ENCODE measurements at regions not wholly inside any gene's neighbourhood (a gene's known extent, or its start where the extent isn't known, plus 50 kb on each side); places are given as distances from the start of the nearest gene placed in this dataset.
"Not testable (repeated sequence)": the region's sequence is repeated elsewhere in the genome, so short reads cannot be mapped to it uniquely, and the experiment has no call there.

- DNase-seq (ENCODE audit: low read depth, low spot score) = no peak
These were observed 378.9 kb downstream of the RPS24 start for GRCh38 chr10:78412605-78413004.

- no peak for DNase-seq (ENCODE audit: low read depth, low spot score)
These were observed 379.7 kb downstream of the RPS24 start for GRCh38 chr10:78413076-78414055.

GRCh38 chr10:78414380-78414779, 380.7 kb downstream of the RPS24 start:
- no peak for DNase-seq (ENCODE audit: low read depth, low spot score)

GRCh38 chr10:78415111-78415510, 381.4 kb downstream of the RPS24 start:
- DNase-seq (ENCODE audit: low read depth, low spot score) = no peak

- DNase-seq (ENCODE audit: low read depth, low spot score) = no peak
These were observed 382.7 kb downstream of the RPS24 start for GRCh38 chr10:78416031-78417011.

GRCh38 chr10:78417425-78418370, 384.0 kb downstream of the RPS24 start:
- DNase-seq (ENCODE audit: low read depth, low spot score) = no peak

GRCh38 chr10:78419481-78420265, 386.0 kb downstream of the RPS24 start:
- no peak for DNase-seq (ENCODE audit: low read depth, low spot score)

- no peak for DNase-seq (ENCODE audit: low read depth, low spot score)
These were observed 387.5 kb downstream of the RPS24 start for GRCh38 chr10:78420946-78421735.

- not testable (repeated sequence) for DNase-seq (ENCODE audit: low read depth, low spot score)
These were observed 390.4 kb downstream of the RPS24 start for GRCh38 chr10:78424050-78424449.

GRCh38 chr10:78424723-78425122, 391.1 kb downstream of the RPS24 start:
- DNase-seq (ENCODE audit: low read depth, low spot score) = no peak

GRCh38 chr10:78426181-78426580, 392.5 kb downstream of the RPS24 start:
- DNase-seq (ENCODE audit: low read depth, low spot score) = no peak

GRCh38 chr10:78427497-78428031, 393.9 kb downstream of the RPS24 start:
- no peak for DNase-seq (ENCODE audit: low read depth, low spot score)

GRCh38 chr10:78428579-78428978, 394.9 kb downstream of the RPS24 start:
- no peak for DNase-seq (ENCODE audit: low read depth, low spot score)

- DNase-seq (ENCODE audit: low read depth, low spot score) = no peak
These were observed 396.3 kb downstream of the RPS24 start for GRCh38 chr10:78429984-78430383.

- no peak for DNase-seq (ENCODE audit: low read depth, low spot score)
These were observed 398.9 kb downstream of the RPS24 start for GRCh38 chr10:78432583-78432982.

- no peak for DNase-seq (ENCODE audit: low read depth, low spot score)
These were observed 399.5 kb downstream of the RPS24 start for GRCh38 chr10:78433076-78433595.

GRCh38 chr10:78433766-78434535, 400.3 kb downstream of the RPS24 start:
- DNase-seq (ENCODE audit: low read depth, low spot score) = no peak

GRCh38 chr10:78434886-78435285, 401.2 kb downstream of the RPS24 start:
- DNase-seq (ENCODE audit: low read depth, low spot score) = no peak
